Mesendoderm (in vitro differentiated cells): ENCODE measurements at regions not wholly inside any gene's neighbourhood (a gene's known extent, or its start where the extent isn't known, plus 50 kb on each side); places are given as distances from the start of the nearest gene placed in this dataset.
A peak's percentile ranks its signal among the peaks of the same experiment; 100 is the strongest.

Source experiments
- DNase-seq: peaks from one replicate; pipeline ENCODE4 v3.0.0; 2013
- H2AK5ac ChIP-seq: 2 replicates; pipeline ENCODE4 v1.6.1; 2013; ENCODE audit warnings: low read length, inconsistent platforms
- H2BK120ac ChIP-seq: 2 replicates; pipeline ENCODE4 v1.6.1; 2013; ENCODE audit warnings: low read depth, mild to moderate bottlenecking, low read length, moderate library complexity, mixed read lengths
- H2BK15ac ChIP-seq: replicated peaks from 2 replicates; pipeline ENCODE4 v1.6.1; 2013; ENCODE audit warnings: low read depth, mild to moderate bottlenecking, moderate library complexity
- H2BK5ac ChIP-seq: 2 replicates; pipeline ENCODE4 v1.6.1; 2013; ENCODE audit warnings: low read length, inconsistent platforms
- H3K18ac ChIP-seq: 2 replicates; pipeline ENCODE4 v1.6.1; 2013; ENCODE audit warnings: mild to moderate bottlenecking, low read length, mixed read lengths
- H3K23ac ChIP-seq: one replicate; pipeline ENCODE4 v1.6.1; 2013; ENCODE audit warnings: low read length
- H3K27ac ChIP-seq: 2 replicates; pipeline ENCODE4 v1.5.1; 2013; ENCODE audit warnings: low read depth, mild to moderate bottlenecking, inconsistent platforms, low read length, moderate library complexity
- H3K27me3 ChIP-seq: 2 replicates; pipeline ENCODE4 v1.6.1; 2013; ENCODE audit warnings: low read length, control low read depth, mild to moderate bottlenecking, inconsistent platforms; ENCODE audit not compliant: insufficient read depth, poor library complexity
- H3K36me3 ChIP-seq: 2 replicates; pipeline ENCODE4 v1.6.1; 2013; ENCODE audit warnings: low read length, inconsistent platforms; ENCODE audit not compliant: control insufficient read depth, insufficient read depth
- H3K4ac ChIP-seq: one replicate; pipeline ENCODE4 v1.6.1; 2013; ENCODE audit warnings: low read depth, mild to moderate bottlenecking, low read length, moderate library complexity
- H3K4me1 ChIP-seq: 2 replicates; pipeline ENCODE4 v1.6.1; 2013; ENCODE audit warnings: low read depth, low read length, inconsistent platforms; ENCODE audit not compliant: control insufficient read depth
- H3K4me2 ChIP-seq: 2 replicates; pipeline ENCODE4 v1.6.1; 2013; ENCODE audit warnings: low read length
- H3K4me3 ChIP-seq: 2 replicates; pipeline ENCODE4 v1.5.1; 2013; ENCODE audit warnings: mild to moderate bottlenecking, low read length
- H3K56ac ChIP-seq: one replicate; pipeline ENCODE4 v1.6.1; 2013; ENCODE audit warnings: low read length
- H3K79me1 ChIP-seq: 2 replicates; pipeline ENCODE4 v1.6.1; 2013; ENCODE audit warnings: low read length, inconsistent platforms
- H3K79me2 ChIP-seq: 2 replicates; pipeline ENCODE4 v1.6.1; 2013; ENCODE audit warnings: mild to moderate bottlenecking, low read length; ENCODE audit not compliant: control insufficient read depth, insufficient read depth
- H3K9ac ChIP-seq: 2 replicates; pipeline ENCODE4 v1.6.1; 2013; ENCODE audit warnings: low read length, inconsistent platforms
- H4K5ac ChIP-seq: one replicate; pipeline ENCODE4 v1.6.1; 2013; ENCODE audit warnings: low read length
- H4K8ac ChIP-seq: one replicate; pipeline ENCODE4 v1.6.1; 2013; ENCODE audit warnings: low read depth, mild to moderate bottlenecking, control low read depth, low read length, moderate library complexity
- WGBS: extraction: QIAGEN DNeasy Blood & Tissue Kit; methylation state at CpG from one replicate; pipeline ENCODE4 v1.1.7; 2013; ENCODE audit warnings: low lambda C conversion rate, missing lambda C conversion rate; ENCODE audit not compliant: insufficient coverage; ENCODE audit errors: extremely low coverage; 5-methylcytosine and 5-hydroxymethylcytosine counted together

DNA sequence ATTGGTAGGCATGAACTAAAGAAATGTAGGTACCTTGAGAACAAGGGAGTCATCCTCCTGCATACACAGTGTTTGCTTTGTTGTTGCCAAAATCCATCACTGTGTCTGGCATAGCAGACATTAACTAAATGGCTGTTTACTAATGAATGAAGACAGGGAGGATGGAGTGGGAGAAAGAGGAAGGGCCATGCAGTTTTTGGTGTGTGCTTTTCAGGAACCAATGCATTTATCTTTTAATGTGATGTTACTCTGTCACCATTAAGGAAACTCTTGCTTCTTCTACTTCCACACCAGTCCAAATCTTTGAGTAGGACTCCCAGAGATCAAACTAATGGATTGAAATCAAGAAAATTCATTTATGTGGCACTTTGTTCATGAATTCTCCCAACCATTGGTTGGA lies 55.6 kb upstream of the DUSP10 start:
- no peak overlapping the region for H2BK120ac ChIP-seq
- H3K27me3 ChIP-seq: no peaks in the 10 kb centered on the region
- H2BK5ac ChIP-seq: no peak overlapping the region
- no peaks in the 10 kb centered on the region for H3K79me1 ChIP-seq
- no peak overlapping the region for H3K56ac ChIP-seq
- no peak overlapping the region for H3K4me2 ChIP-seq
- H3K27ac ChIP-seq: no peak overlapping the region
- no peak overlapping the region for H3K9ac ChIP-seq
- H3K36me3 ChIP-seq: no peaks in the 10 kb centered on the region
- DNase-seq: no peak
- no peak overlapping the region for H2AK5ac ChIP-seq
- H4K8ac ChIP-seq: no peak overlapping the region
- no peak overlapping the region for H2BK15ac ChIP-seq
- H3K79me2 ChIP-seq: no peaks in the 10 kb centered on the region
- H3K4me3 ChIP-seq: no peak overlapping the region
- H3K18ac ChIP-seq: no peak overlapping the region
- H3K4ac ChIP-seq: no peak overlapping the region
- H4K5ac ChIP-seq: no peak overlapping the region
- no peaks in the 10 kb centered on the region for H3K4me1 ChIP-seq
- H3K23ac ChIP-seq: no peak overlapping the region

DNA sequence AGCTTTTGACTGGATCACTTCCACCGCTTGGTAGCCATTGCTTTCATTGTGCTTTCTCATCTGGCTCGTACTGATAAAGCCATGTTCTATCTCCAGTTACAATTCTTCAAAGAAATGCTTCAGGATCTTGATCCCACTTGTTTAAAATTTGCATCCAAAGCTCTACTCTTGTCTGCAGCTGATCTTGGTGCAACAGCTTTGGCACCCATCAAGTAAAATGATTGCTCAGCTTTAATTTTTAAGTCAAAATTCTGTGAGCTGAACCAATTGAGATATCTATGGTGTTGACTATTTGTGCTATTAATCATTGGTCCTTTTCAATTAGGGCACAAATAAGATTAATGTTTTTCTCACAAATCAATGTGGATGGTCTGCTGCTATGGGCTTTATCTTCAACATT lies 54.8 kb upstream of the DUSP10 start:
- Histone ChIP-seq H2AK5ac (no peak overlapping the region), H3K79me2 (no peaks in the 10 kb centered on the region), H3K79me1 (no peaks in the 10 kb centered on the region), H3K4me3 (no peak overlapping the region), H3K56ac (no peak overlapping the region), H3K36me3 (no peaks in the 10 kb centered on the region), H3K27ac (no peak overlapping the region), H3K4me2 (no peak overlapping the region), H4K5ac (no peak overlapping the region), H3K23ac (no peak overlapping the region), H4K8ac (no peak overlapping the region), H3K4ac (no peak overlapping the region), H3K18ac (no peak overlapping the region), H2BK5ac (no peak overlapping the region), H2BK120ac (no peak overlapping the region), H3K27me3 (no peaks in the 10 kb centered on the region), H3K4me1 (no peaks in the 10 kb centered on the region), H3K9ac (no peak overlapping the region), H2BK15ac (no peak overlapping the region)
- DNase-seq: no peak
- no CpG with 5 or more reads among the region's 2 CpGs for WGBS

DNA sequence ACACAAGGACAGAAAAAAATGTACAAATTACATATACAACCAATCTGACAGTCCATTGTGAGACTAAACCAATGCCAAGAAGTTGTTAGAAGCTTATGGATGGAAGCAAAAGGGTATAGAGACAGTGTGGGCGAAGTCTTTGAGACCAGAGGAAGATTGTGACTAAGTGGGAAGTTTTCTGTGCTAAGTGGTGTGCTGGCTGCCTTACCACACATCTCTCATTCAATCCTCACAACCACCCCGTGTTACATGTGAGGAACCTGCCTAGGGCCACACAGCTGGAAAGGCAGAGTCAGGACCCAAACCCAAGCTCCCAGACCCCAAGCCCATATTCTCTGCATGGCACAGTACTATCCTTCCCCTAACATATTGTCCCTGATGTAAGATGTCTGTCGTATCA lies 53.5 kb upstream of the DUSP10 start:
- H3K56ac ChIP-seq: no peak overlapping the region
- no peak overlapping the region for H3K23ac ChIP-seq
- H2BK15ac ChIP-seq: no peak overlapping the region
- H3K4me3 ChIP-seq: no peak overlapping the region
- no peak overlapping the region for H2BK120ac ChIP-seq
- no peak overlapping the region for H4K8ac ChIP-seq
- no peak overlapping the region for H3K18ac ChIP-seq
- no peak for DNase-seq
- no peaks in the 10 kb centered on the region for H3K79me2 ChIP-seq
- no CpG with 5 or more reads among the region's 3 CpGs for WGBS
- no peak overlapping the region for H3K9ac ChIP-seq
- no peaks in the 10 kb centered on the region for H3K27me3 ChIP-seq
- no peak overlapping the region for H2BK5ac ChIP-seq
- H3K4me1 ChIP-seq: no peaks in the 10 kb centered on the region
- H3K36me3 ChIP-seq: no peaks in the 10 kb centered on the region
- H3K4ac ChIP-seq: no peak overlapping the region
- no peak overlapping the region for H2AK5ac ChIP-seq
- no peak overlapping the region for H4K5ac ChIP-seq
- H3K27ac ChIP-seq: no peak overlapping the region
- no peak overlapping the region for H3K4me2 ChIP-seq
- H3K79me1 ChIP-seq: no peaks in the 10 kb centered on the region

DNA sequence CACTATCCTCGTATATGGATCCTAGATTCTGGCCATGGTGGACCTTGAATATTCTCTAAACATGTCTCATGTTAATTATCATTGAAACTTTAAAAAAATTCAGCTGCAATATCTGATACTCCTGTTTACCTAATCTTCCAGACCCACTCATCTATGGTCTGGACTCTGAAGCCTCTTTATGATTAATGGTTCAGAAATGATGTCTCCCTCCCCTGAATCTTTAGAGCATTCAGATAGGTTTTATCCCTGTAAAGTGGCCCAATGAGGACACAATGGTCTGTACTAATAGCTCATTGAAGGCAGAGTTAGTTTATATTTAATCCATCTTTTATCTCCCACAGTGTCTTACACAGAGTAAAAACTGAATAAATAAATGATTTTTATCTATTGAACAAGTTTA lies 53.0 kb upstream of the DUSP10 start:
- Histone ChIP-seq H2BK5ac (no peak overlapping the region), H3K27me3 (no peaks in the 10 kb centered on the region), H3K23ac (no peak overlapping the region), H3K4ac (no peak overlapping the region), H3K79me1 (no peaks in the 10 kb centered on the region), H3K4me1 (no peaks in the 10 kb centered on the region), H2BK120ac (no peak overlapping the region), H4K8ac (no peak overlapping the region), H2BK15ac (no peak overlapping the region), H3K4me3 (no peak overlapping the region), H3K27ac (no peak overlapping the region), H2AK5ac (no peak overlapping the region), H3K36me3 (no peaks in the 10 kb centered on the region), H3K79me2 (no peaks in the 10 kb centered on the region), H3K9ac (no peak overlapping the region), H3K4me2 (no peak overlapping the region), H4K5ac (no peak overlapping the region), H3K18ac (no peak overlapping the region), H3K56ac (no peak overlapping the region)
- DNase-seq: no peak
- no CpG with 5 or more reads among the region's 1 CpG for WGBS

DNA sequence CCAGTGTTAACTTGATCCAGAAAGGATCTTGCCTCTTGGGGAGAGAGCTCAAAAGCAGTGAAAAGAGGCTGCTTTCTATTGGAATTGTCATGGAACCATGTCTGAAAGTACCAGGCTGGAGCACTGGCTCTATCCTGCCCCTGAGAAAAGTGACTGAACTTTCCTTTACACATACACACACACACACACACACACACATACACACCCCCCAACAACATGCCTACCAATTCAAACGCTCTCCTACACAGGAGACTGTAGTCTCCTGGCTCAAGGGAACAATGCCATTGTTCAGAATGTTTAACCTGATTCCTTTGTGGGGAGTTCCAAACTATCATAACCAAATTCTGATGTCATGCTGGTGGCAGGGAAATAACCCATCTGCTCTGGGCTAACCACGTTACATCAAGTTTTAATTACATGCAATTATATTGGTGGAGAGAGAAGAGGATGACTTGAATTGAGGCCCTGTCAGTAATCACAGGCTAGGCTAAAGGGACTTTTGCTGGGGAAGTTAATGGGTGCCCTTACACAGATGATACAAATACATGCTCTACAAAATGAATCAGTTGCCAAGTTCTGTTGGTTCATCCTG lies 52.3 kb upstream of the DUSP10 start:
- H4K5ac ChIP-seq: no peak overlapping the region
- H3K27ac ChIP-seq: no peak overlapping the region
- WGBS: no CpG with 5 or more reads among the region's 2 CpGs
- no peaks in the 10 kb centered on the region for H3K36me3 ChIP-seq
- no peak overlapping the region for H3K4me2 ChIP-seq
- no peak overlapping the region for H3K9ac ChIP-seq
- no peak for DNase-seq
- no peaks in the 10 kb centered on the region for H3K79me2 ChIP-seq
- H4K8ac ChIP-seq: no peak overlapping the region
- no peak overlapping the region for H3K56ac ChIP-seq
- H3K23ac ChIP-seq: peak overlapping the region; percentile 1
- H2AK5ac ChIP-seq: no peak overlapping the region
- no peaks in the 10 kb centered on the region for H3K4me1 ChIP-seq
- H3K27me3 ChIP-seq: no peaks in the 10 kb centered on the region
- no peaks in the 10 kb centered on the region for H3K79me1 ChIP-seq
- no peak overlapping the region for H3K18ac ChIP-seq
- no peak overlapping the region for H3K4ac ChIP-seq
- H2BK15ac ChIP-seq: no peak overlapping the region
- H2BK5ac ChIP-seq: no peak overlapping the region
- no peak overlapping the region for H2BK120ac ChIP-seq
- no peak overlapping the region for H3K4me3 ChIP-seq

DNA sequence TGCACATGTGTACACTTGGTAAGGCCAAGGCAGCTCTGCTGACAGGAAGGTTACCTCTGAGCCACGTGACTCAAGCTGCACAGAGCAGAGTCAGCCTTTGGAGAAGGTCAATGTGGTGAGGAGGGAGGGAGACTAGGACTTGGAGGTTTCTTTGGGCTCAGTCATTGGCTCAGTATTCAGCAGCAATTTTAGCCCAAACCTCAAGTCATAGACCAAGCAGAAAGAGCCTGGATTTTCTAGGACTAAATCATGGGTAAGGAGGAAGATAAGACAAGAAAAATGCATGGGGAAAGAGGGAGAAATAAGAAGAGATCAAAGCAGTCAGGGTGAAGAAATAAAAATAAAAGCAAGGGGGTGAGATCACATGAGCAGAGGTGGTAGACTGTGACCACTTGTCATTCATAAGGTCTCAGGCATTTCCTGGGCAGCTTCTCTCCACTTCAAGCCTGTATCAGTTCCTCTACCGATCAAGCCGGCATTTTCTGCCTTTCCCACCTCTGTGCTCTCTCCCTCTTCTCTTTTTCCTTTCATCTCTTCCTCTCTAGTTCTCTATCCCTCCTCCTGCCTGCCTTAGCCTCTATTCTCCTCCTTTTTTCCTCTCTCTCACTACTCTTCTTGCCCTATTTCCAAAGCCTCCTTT lies 51.7 kb upstream of the DUSP10 start:
- H3K36me3 ChIP-seq: no peaks in the 10 kb centered on the region
- WGBS: no CpG with 5 or more reads among the region's 3 CpGs
- H3K4me2 ChIP-seq: no peak overlapping the region
- no peak overlapping the region for H2BK15ac ChIP-seq
- no peak overlapping the region for H2AK5ac ChIP-seq
- no peak overlapping the region for H3K18ac ChIP-seq
- H3K56ac ChIP-seq: peak overlapping the region; percentile 17
- H3K79me2 ChIP-seq: no peaks in the 10 kb centered on the region
- H4K5ac ChIP-seq: no peak overlapping the region
- H2BK5ac ChIP-seq: no peak overlapping the region
- no peak overlapping the region for H3K9ac ChIP-seq
- no peaks in the 10 kb centered on the region for H3K79me1 ChIP-seq
- H3K27ac ChIP-seq: no peak overlapping the region
- peak overlapping the region; percentile 1 for H3K23ac ChIP-seq
- no peak overlapping the region for H2BK120ac ChIP-seq
- H4K8ac ChIP-seq: no peak overlapping the region
- H3K4me1 ChIP-seq: no peaks in the 10 kb centered on the region
- H3K27me3 ChIP-seq: no peaks in the 10 kb centered on the region
- DNase-seq: no peak
- no peak overlapping the region for H3K4me3 ChIP-seq
- no peak overlapping the region for H3K4ac ChIP-seq
